H9 (cell line): ENCODE measurements at regions not wholly inside any gene's neighbourhood (a gene's known extent, or its start where the extent isn't known, plus 50 kb on each side); places are given as distances from the start of the nearest gene placed in this dataset.

Experiments
- DNase-seq: peaks from one replicate; pipeline ENCODE4 v3.0.0-alpha.2; 2017
- H2AFZ ChIP-seq: one replicate; pipeline ENCODE4 v1.6.1; 2013; ENCODE audit warnings: mild to moderate bottlenecking, low read length, control low read depth, moderate library complexity
- H2AK5ac ChIP-seq: 2 replicates; pipeline ENCODE4 v1.6.1; 2013; ENCODE audit warnings: low read length, control low read depth, mixed read lengths; ENCODE audit not compliant: insufficient read length
- H2BK120ac ChIP-seq: one replicate; pipeline ENCODE4 v1.6.1; 2013; ENCODE audit warnings: low read depth, mild to moderate bottlenecking, low read length, control low read depth, inconsistent platforms; ENCODE audit not compliant: poor library complexity, severe bottlenecking
- H2BK12ac ChIP-seq: 2 replicates; pipeline ENCODE4 v1.6.1; 2013; ENCODE audit warnings: low read length, control low read depth, mixed read lengths, low read depth; ENCODE audit not compliant: insufficient read length
- H2BK15ac ChIP-seq: 2 replicates; pipeline ENCODE4 v1.6.1; 2013; ENCODE audit warnings: low read depth, low read length, control low read depth
- H2BK20ac ChIP-seq: one replicate; pipeline ENCODE4 v1.6.1; 2013; ENCODE audit warnings: low read depth, mild to moderate bottlenecking, low read length, control low read depth, inconsistent platforms; ENCODE audit not compliant: poor library complexity, severe bottlenecking
- H2BK5ac ChIP-seq: 2 replicates; pipeline ENCODE4 v1.6.1; 2013; ENCODE audit warnings: low read length, control low read depth, mixed read lengths; ENCODE audit not compliant: insufficient read length
- H3K14ac ChIP-seq: 2 replicates; pipeline ENCODE4 v1.6.1; 2013; ENCODE audit warnings: low read length, control low read depth; ENCODE audit not compliant: insufficient read depth
- H3K18ac ChIP-seq: 2 replicates; pipeline ENCODE4 v1.6.1; 2013; ENCODE audit warnings: low read depth, mild to moderate bottlenecking, mixed read lengths, low read length, control low read depth; ENCODE audit not compliant: insufficient read length
- H3K23ac ChIP-seq: 2 replicates; pipeline ENCODE4 v1.6.1; 2013; ENCODE audit warnings: low read length, control low read depth, mixed read lengths, low read depth; ENCODE audit not compliant: insufficient read length
- H3K23me2 ChIP-seq: 2 replicates; pipeline ENCODE4 v1.6.1; 2013; ENCODE audit warnings: low read depth, mild to moderate bottlenecking, mixed read lengths, low read length, control low read depth; ENCODE audit not compliant: insufficient read length, poor library complexity, severe bottlenecking
- H3K27ac ChIP-seq: 2 replicates; pipeline ENCODE4 v1.5.1; 2013; ENCODE audit warnings: low read length, control low read depth, mixed read lengths, low read depth; ENCODE audit not compliant: insufficient read length
- H3K27me3 ChIP-seq: 2 replicates; pipeline ENCODE4 v1.6.1; 2013; ENCODE audit warnings: low read length, control low read depth, inconsistent platforms; ENCODE audit not compliant: insufficient read depth
- H3K4ac ChIP-seq: 2 replicates; pipeline ENCODE4 v1.6.1; 2013; ENCODE audit warnings: low read depth, mild to moderate bottlenecking, control low read depth, inconsistent platforms, low read length, moderate library complexity
- H3K4me1 ChIP-seq: 2 replicates; pipeline ENCODE4 v1.6.1; 2013; ENCODE audit warnings: low read length, control low read depth, inconsistent platforms; ENCODE audit not compliant: insufficient read depth
- H3K4me2 ChIP-seq: 2 replicates; pipeline ENCODE4 v1.6.1; 2013; ENCODE audit warnings: low read length, control low read depth, mixed read lengths; ENCODE audit not compliant: insufficient read length, insufficient read depth
- H3K56ac ChIP-seq: 2 replicates; pipeline ENCODE4 v1.6.1; 2013; ENCODE audit warnings: low read depth, mild to moderate bottlenecking, mixed read lengths, low read length, control low read depth; ENCODE audit not compliant: insufficient read length
- H3K79me1 ChIP-seq: 2 replicates; pipeline ENCODE4 v1.6.1; 2013; ENCODE audit warnings: low read depth, mild to moderate bottlenecking, moderate library complexity, low read length, control low read depth, inconsistent platforms; ENCODE audit not compliant: insufficient read depth, poor library complexity, severe bottlenecking
- H3K79me2 ChIP-seq: 2 replicates; pipeline ENCODE4 v1.6.1; 2013; ENCODE audit warnings: low read length, control low read depth, inconsistent platforms; ENCODE audit not compliant: insufficient read depth
- H3K9ac ChIP-seq: 2 replicates; pipeline ENCODE4 v1.6.1; 2013; ENCODE audit warnings: low read length, control low read depth, mixed read lengths; ENCODE audit not compliant: insufficient read length; ENCODE audit errors: extremely low read depth
- H3K9me3 ChIP-seq: one replicate; pipeline ENCODE4 v1.6.1; 2013; ENCODE audit warnings: low read depth, low read length, inconsistent platforms; ENCODE audit not compliant: control insufficient read depth
- H3T11ph ChIP-seq: one replicate; pipeline ENCODE4 v1.6.1; 2013; ENCODE audit warnings: mild to moderate bottlenecking, low read length, control low read depth, inconsistent platforms
- H4K20me1 ChIP-seq: one replicate; pipeline ENCODE4 v1.6.1; 2013; ENCODE audit not compliant: control insufficient read depth, insufficient read length, insufficient read depth
- H4K5ac ChIP-seq: 2 replicates; pipeline ENCODE4 v1.6.1; 2013; ENCODE audit warnings: low read depth, mild to moderate bottlenecking, mixed read lengths, low read length, control low read depth; ENCODE audit not compliant: insufficient read length
- H4K8ac ChIP-seq: replicated peaks from 2 replicates; pipeline ENCODE4 v1.6.1; 2013; ENCODE audit warnings: low read length, control low read depth, mixed read lengths, low read depth; ENCODE audit not compliant: insufficient read length
- H4K91ac ChIP-seq: 2 replicates; pipeline ENCODE4 v1.6.1; 2013; ENCODE audit warnings: low read depth, mild to moderate bottlenecking, moderate library complexity, mixed read lengths, low read length, control low read depth; ENCODE audit not compliant: insufficient read length
- H3K27ac Mint-ChIP-seq, 3 experiments: 2 replicates in 2 of 3; 3 replicates in 1 of 3; pipeline ENCODE4 v1.8.0; 2020 to 2021; ENCODE audit warnings: mixed read lengths in 3 of 3, mild to moderate bottlenecking in 1 of 3, moderate library complexity in 1 of 3
- H3K27me3 Mint-ChIP-seq: 2 replicates; pipeline ENCODE4 v1.8.0; 2021; ENCODE audit warnings: low read depth, mild to moderate bottlenecking, moderate library complexity, mixed read lengths
- H3K36me3 Mint-ChIP-seq, 3 experiments: 2 replicates in 2 of 3; 3 replicates in 1 of 3; pipeline ENCODE4 v1.8.0; 2020 to 2021; ENCODE audit warnings: low read depth in 3 of 3, mixed read lengths in 3 of 3; ENCODE audit not compliant: insufficient read depth in 1 of 3
- H3K4me1 Mint-ChIP-seq, 2 experiments: 2 replicates each; pipeline ENCODE4 v1.8.0; 2020; ENCODE audit warnings: mixed read lengths in 2 of 2
- H3K4me3 Mint-ChIP-seq, 2 experiments: 2 replicates in 1 of 2; 3 replicates in 1 of 2; pipeline ENCODE4 v1.8.0; 2020 to 2021; ENCODE audit warnings: mild to moderate bottlenecking in 2 of 2, mixed read lengths in 2 of 2, moderate library complexity in 1 of 2
- H3K9me3 Mint-ChIP-seq, 2 experiments: 2 replicates in 1 of 2; 3 replicates in 1 of 2; pipeline ENCODE4 v1.8.0; 2020; ENCODE audit warnings: mild to moderate bottlenecking in 2 of 2, mixed read lengths in 2 of 2, moderate library complexity in 1 of 2
- CTCF ChIP-seq: fragments of 200-600 bp; sonication (generic); conservative IDR thresholded peaks from 3 replicates; pipeline ENCODE4 v1.8.0; 2021; ENCODE audit warnings: antibody characterized with exemption, mild to moderate bottlenecking
- WGBS: extraction: QIAGEN DNeasy Blood & Tissue Kit; methylation state at CpG from one replicate; pipeline ENCODE4 v1.1.7; 2013; ENCODE audit warnings: missing lambda C conversion rate, low lambda C conversion rate, mixed read lengths; ENCODE audit not compliant: insufficient read length; ENCODE audit errors: extremely low coverage; 5-methylcytosine and 5-hydroxymethylcytosine counted together

GRCh38 chr5:97458851-97459250 is 275.8 kb upstream of the RIOK2 start:
- no peaks in the 10 kb centered on the region for H3K27me3 ChIP-seq
- H3K23me2 ChIP-seq, result no peaks in the 10 kb centered on the region
- H3K9me3 ChIP-seq, result no peaks in the 10 kb centered on the region
- WGBS, result no CpG with 5 or more reads among the region's 5 CpGs
- TF ChIP-seq CTCF, result no peak
- no peak overlapping the region for H2BK5ac ChIP-seq
- H3K56ac ChIP-seq, result no peak overlapping the region
- no peak overlapping the region for H4K8ac ChIP-seq
- no peak overlapping the region for H2BK120ac ChIP-seq
- Mint-ChIP-seq H3K27me3 (no peaks in the 10 kb centered on the region), H3K4me1 (no peaks in the 10 kb centered on the region), H3K4me3 (no peak overlapping the region), H3K27ac (no peak overlapping the region), H3K9me3 (peaks cover under 1 to 1% of the 10 kb centered on the region in 2 experiments; a peak in 2 of 5 replicates), H3K36me3 (no peaks in the 10 kb centered on the region)
- H3K23ac ChIP-seq, result no peak overlapping the region
- no peak overlapping the region for H2BK20ac ChIP-seq
- no peak overlapping the region for H3K9ac ChIP-seq
- no peak overlapping the region for H4K91ac ChIP-seq
- H3K79me1 ChIP-seq, result no peaks in the 10 kb centered on the region
- H3T11ph ChIP-seq, result no peak overlapping the region
- no peaks in the 10 kb centered on the region for H4K20me1 ChIP-seq
- H2BK12ac ChIP-seq, result no peak overlapping the region
- H3K18ac ChIP-seq, result no peak overlapping the region
- no peak overlapping the region for H3K4me2 ChIP-seq
- H3K4me1 ChIP-seq, result no peaks in the 10 kb centered on the region
- H2AK5ac ChIP-seq, result no peak overlapping the region
- no peak for DNase-seq
- no peaks in the 10 kb centered on the region for H3K79me2 ChIP-seq
- H2BK15ac ChIP-seq, result no peak overlapping the region
- no peak overlapping the region for H4K5ac ChIP-seq
- H3K27ac ChIP-seq, result no peak overlapping the region
- no peak overlapping the region for H3K4ac ChIP-seq
- H3K14ac ChIP-seq, result no peak overlapping the region
- no peak overlapping the region for H2AFZ ChIP-seq
